WI38 (cell line): ENCODE measurements at regions not wholly inside any gene's neighbourhood (a gene's known extent, or its start where the extent isn't known, plus 50 kb on each side); places are given as distances from the start of the nearest gene placed in this dataset.

Source experiments
- H3K4me3 ChIP-seq: 2 replicates; pipeline ENCODE4 v1.5.1; 2011; ENCODE audit warnings: low read depth, mild to moderate bottlenecking, control low read depth, low read length
- TF ChIP-seq, protein P1 (sequence below): IDR thresholded peaks from 2 replicates; pipeline ENCODE4 v1.5.1; 2012; ENCODE audit warnings: low read depth, mild to moderate bottlenecking, control low read depth, low read length

DNA sequence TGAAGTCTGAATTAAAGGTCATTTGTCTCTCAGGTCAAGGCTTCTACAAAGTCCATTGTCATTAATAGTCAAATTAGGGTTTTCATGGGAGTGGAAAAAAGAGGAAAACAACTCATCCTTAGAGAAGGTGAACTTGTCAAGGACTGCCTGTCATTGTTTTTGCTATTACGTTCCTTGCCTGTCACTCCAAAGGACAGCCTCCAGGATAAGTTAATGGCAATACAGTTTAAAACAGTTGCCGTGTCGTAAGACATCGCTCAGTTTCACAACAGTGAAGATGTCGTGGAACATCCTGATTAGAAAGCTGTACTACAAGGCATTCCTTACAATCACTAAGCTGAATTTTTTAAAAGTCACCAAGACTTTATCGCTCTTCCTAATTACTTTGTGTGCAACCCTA is 466.8 kb upstream of the SMIM31 start:
- TF ChIP-seq, protein P1, sequence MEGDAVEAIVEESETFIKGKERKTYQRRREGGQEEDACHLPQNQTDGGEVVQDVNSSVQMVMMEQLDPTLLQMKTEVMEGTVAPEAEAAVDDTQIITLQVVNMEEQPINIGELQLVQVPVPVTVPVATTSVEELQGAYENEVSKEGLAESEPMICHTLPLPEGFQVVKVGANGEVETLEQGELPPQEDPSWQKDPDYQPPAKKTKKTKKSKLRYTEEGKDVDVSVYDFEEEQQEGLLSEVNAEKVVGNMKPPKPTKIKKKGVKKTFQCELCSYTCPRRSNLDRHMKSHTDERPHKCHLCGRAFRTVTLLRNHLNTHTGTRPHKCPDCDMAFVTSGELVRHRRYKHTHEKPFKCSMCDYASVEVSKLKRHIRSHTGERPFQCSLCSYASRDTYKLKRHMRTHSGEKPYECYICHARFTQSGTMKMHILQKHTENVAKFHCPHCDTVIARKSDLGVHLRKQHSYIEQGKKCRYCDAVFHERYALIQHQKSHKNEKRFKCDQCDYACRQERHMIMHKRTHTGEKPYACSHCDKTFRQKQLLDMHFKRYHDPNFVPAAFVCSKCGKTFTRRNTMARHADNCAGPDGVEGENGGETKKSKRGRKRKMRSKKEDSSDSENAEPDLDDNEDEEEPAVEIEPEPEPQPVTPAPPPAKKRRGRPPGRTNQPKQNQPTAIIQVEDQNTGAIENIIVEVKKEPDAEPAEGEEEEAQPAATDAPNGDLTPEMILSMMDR = no peak
- H3K4me3 ChIP-seq = no peak overlapping the region

DNA sequence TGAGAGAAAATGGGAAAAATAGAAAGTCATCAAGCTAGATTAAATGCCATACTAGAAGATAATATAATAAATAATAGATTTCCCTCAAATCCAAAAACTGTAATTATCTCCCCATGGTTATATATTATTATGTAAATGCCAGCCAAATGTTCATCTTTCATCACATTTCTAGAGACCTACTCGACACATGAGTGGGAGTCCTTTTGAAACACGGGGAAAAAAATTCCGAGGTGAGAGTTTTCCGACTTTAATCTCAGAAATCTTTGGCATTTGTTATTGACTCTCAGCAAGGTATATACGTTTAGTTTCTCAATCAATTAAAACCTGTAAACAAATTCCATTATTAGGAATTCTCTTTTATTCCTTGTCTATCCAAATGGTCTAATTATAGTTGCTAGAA is 465.4 kb upstream of the SMIM31 start:
- TF ChIP-seq, protein P1 = no peak
- H3K4me3 ChIP-seq = no peak overlapping the region

DNA sequence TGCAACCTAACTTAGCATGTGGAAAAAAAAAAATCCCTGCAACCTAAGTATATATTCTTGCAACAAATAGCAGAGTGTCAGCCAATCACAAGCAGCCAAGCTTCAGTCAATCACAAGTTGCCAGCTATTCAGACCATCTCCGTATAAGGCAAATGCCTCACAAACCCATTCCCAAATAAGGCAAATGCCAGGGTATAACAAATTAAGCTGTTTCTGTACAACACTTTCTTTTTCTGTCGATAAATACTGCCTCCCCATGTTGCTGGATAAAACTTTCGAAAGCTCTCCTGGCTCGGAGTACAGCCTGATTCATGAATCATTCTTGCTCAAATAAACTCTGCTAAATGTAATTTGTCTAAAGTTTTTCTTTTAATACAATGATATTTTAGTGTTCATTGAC is 460.7 kb upstream of the SMIM31 start:
- TF ChIP-seq, protein P1 = no peak
- H3K4me3 ChIP-seq = no peak overlapping the region

DNA sequence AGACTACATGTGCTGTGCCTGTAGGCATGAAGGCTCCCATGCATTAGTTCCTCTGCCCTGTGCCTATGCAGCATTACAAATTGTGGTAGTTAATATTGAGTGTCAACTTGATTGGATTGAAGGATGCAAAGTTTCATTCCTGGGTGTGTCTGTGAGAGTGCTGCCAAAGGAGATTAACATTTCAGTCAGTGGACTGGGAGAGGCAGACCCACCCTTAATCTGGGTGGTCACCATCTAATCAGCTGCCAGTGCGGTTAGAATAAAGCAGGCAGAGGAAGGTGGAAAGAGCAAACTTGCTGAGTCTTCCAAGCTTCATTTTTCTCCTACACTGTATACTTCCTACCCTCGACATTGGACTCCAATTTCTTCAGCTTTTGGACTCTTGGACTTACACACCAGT is 460.2 kb upstream of the SMIM31 start:
- TF ChIP-seq, protein P1 = no peak

DNA sequence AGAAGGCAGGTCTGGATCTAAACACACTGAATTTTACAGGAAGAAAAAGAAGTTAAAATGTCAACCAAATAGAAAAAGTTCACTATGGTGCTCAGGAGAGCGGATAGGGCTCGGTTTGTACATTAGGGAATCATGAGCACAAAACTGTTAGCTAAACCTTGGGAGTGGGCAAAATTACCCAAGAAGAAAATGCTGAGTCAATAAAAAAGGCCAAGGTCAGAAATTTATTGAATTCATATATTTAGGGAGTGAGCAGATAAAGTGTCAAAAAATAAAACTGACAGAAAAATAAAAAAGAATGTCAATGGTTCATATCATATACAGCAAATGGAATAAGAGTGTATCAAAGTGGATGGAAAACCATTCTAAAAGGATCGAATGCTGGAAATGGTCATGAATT is 452.5 kb upstream of the SMIM31 start:
- no peak overlapping the region for H3K4me3 ChIP-seq
- TF ChIP-seq, protein P1 = no peak

More for the DNA sequence above, 460.2 kb upstream of the SMIM31 start:
- H3K4me3 ChIP-seq = no peak overlapping the region

DNA sequence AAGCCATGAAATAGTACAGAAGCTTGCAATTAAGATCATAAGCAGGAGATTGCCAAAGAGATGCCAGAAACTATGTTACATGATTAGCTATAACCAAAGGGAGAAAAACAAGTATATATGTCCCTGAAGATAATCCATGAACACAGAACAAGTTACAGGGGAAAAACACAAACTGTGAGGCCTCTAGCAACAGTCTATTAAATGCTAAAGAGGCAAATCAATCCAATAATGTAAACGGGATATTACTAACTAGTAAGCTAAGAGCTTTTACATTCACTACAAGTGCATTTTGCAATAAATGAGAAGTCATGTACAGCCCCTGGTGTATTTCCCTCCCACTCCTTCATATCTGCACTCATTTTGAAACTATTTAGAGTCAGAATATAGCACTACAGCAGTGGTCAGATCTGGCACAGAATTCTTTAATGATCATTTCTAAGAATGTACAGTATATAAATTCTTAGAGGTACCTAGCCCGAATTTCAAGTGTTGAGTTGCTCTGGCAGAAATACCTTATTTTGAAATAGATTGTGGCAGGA is 449.8 kb upstream of the SMIM31 start:
- H3K4me3 ChIP-seq = no peak overlapping the region
- TF ChIP-seq, protein P1 = no peak

DNA sequence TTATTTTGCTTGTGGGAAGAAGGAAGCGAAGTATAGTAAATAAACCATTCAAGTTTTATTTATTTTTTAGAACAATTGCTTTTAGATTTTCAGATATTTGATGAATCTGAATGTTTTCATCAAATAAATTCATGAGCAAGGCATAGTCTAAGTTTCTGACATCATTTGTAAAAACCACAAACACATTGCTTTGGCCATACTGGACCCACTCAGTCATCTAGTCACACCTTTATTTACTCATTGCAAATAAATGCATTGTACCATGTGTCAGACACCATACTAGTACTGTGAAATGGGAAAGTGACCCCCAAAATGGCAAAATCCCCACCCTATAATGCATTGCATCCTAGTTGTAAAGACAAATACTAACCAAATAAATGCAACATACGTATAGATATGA is 449.1 kb upstream of the SMIM31 start:
- no peak overlapping the region for H3K4me3 ChIP-seq
- TF ChIP-seq, protein P1 = no peak
